HG02943 (cell line): ENCODE measurements at regions not wholly inside any gene's neighbourhood (a gene's known extent, or its start where the extent isn't known, plus 50 kb on each side); places are given as distances from the start of the nearest gene placed in this dataset.

ENCODE experiments used
- ATAC-seq: cut with Tn5 transposase; IDR thresholded peaks from one replicate; pipeline ENCODE4 v1.9.1; 2021; ENCODE audit warnings: mild to moderate bottlenecking, low read depth, moderate library complexity; ENCODE audit not compliant: unreplicated experiment

DNA sequence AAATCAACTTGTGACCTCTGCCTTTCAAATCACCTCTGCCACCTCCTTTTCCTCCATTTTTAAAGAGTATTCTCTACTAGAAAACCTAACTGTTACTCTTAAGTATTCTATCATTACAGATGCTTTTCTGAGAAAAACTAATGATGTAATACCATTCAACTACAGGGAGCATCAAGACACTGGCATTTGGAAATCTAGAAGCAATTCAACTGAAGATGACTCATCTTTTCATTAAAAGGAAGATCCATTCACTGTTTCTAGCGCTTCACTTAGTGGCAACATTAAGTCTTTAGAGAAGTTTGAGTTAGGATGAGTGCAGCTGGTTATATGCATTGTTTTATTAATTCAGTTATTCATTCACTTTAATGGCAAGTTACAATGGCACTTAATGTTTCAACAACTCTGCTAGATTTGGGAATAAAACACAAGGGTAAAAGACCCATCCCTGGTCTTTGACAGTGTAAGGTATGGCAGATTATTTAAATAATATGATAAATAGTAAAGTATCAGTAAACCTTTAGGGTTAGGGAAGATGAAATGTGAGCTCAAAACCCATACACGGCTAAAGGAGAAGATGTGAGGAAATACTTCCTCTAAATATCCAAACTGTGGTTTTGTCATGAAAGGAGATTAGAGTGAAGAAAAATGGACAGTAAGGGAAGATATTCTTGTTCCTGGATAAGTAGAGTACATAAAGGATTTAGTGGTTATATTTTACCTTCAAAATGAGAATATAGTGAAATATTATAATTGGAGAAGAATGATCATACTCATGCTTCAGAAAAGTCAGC, 61.7 kb downstream of the KCNJ2 start:
- ATAC-seq = no peak

DNA sequence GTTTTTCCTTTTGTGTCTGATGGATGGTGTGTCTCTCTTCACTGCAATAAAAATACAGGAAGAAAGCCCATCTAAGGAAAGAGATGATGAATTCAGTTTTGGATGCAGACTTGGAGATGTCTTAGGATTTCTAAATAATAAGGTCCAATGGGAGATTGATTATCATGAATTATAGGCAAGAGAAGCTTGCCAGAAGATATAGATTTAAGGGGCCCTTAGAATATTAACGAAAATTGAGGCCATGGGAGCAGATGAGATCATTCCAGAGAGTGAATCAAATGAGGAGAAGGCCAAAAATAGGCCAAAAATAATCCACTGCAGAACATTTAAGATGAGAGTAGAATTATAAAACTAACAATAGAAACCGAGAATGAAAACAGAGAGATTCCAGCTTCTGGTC, 63.1 kb downstream of the KCNJ2 start:
- no peak for ATAC-seq

DNA sequence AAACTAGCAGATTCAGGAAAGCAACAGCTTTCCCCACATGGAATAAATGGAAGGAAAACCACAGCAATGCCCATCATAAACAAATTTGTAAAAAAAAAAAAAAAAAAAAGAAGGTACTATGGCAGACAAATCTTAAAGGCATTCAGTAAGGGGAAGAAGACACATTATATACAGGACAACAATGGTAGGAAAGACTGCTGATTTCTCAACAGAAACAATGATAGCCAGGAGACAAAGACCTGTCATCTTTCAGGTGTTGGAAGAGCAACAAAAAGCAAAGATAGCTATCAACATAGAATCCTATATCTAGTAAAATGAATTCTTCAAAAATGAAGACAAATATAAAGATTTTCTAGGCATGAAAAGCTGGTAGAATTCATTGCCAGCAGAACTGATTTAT, 65.9 kb downstream of the KCNJ2 start:
- no peak for ATAC-seq

DNA sequence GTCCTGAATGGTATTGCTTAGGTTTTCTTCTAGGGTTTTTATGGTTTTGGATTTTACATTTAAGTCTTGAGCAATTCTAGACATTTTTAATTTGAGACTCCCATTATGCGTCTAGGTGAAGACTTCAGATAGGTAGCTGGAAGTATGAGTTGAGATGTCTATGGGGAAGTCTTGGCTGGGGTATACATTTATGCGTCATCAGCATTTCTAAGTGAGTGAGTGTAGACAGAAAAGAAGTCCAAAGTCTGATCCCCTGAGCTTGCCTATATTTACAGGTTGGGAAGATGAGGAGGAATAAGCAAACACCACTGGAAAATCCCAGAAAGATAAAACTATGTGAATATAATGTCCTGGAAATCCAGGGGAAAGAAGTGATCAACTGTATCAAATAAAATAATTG, 68.9 kb downstream of the KCNJ2 start:
- no peak for ATAC-seq

DNA sequence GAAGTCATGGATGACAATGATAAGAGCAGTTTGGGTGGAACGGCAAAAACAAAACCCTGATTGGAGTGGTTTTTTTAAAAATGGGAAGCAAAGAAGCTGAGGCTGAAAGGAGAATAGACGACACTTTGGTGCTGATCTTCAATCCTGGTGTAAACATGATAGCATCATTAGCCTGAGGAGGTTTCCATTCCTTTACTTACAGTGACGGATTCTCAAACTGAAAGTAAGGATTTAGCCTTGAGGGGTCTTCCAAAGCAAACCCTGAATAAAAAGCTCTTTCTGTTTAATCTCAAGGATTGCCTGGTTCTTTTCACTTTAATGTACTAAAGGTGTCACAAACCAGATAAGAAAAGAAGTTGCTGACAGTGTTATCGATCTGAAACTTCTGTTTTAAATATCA, 69.3 kb downstream of the KCNJ2 start:
- no peak for ATAC-seq

DNA sequence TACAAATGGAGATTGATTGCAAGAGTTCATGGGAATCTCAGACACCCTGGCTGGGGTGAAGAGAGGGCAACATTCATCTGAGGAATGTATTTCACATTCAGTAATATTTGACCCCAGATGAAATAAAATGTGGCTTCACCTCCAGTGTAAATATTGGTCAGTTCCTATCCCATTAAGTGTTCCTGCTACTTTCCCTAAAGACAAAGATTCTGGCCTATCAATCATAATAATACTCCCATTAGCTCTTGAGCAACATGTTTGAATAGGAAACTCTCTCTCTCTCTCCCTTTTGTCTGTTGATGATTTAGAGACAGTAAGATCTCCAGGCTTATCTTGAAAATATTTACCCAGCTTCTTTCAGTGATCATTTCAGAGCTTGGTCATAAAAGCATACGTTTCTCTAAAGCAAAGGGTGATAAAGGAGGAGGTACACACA, 70.1 kb downstream of the KCNJ2 start:
- ATAC-seq = no peak

DNA sequence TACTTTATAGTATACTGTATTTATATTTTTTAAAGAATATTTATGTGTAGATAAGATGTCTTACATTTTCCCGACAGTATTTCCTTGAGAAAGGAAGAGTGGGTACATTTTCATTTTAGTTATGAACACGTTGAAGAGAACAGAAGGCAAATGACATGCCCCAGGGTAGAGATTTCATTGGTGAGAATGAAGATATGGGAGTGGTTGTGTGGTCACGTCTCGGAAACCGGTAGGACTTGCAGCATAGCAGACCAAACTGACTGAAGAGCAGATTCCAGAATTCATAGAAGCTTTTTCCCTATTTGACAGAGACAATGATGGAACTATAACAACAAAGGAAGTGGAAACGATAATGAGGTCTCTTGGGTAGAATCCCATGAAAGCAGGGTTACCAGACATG, 71.7 kb downstream of the KCNJ2 start:
- no peak for ATAC-seq

DNA sequence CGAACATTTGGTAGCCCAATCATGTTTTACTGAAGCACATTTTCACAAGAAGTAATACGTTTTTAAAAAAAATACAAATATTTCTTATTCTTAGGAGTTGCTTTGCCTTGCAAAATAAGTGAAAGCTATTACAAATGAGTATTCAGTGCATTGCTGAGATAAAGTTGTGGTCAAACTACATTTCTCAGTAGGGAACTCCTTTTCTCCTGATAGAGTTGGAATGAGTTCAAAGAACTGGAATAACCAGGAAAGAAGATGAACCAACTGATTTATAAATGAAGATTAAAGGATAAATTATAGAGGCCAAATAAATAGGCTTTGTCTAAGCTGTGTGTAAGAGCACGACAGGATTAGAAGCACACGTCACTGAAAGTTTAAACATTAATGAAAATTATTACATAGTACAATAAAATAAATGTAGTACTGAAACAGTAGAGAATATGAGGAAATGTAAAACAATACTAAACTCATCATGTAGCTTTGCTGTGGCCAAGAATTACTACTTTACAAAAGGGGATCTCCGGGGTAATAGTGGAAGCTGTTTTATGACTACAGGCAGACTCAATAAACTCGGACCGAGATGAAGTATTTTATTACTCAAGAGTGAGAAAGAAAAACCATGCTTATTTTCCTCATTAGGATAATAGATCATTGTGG, 73.6 kb downstream of the KCNJ2 start:
- ATAC-seq = no peak

DNA sequence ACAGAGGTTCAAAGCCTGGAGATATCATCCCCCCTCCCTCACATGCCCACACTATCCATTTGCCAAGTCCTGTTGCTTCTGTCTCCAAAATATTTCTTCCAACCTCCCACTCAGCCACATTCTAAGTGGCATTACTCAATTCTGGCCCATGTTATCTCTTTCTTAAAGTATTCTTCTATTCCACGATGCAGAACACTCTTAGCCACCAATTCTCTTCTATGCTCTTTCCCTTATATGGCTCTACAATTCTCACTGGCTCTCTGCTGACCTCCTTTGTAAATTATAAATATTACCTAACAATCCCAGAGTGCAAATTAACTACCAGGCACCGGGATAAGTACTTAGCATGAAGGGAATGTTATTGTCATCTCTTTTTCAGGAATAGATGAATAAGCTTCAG, 82.4 kb downstream of the KCNJ2 start:
- no peak for ATAC-seq

DNA sequence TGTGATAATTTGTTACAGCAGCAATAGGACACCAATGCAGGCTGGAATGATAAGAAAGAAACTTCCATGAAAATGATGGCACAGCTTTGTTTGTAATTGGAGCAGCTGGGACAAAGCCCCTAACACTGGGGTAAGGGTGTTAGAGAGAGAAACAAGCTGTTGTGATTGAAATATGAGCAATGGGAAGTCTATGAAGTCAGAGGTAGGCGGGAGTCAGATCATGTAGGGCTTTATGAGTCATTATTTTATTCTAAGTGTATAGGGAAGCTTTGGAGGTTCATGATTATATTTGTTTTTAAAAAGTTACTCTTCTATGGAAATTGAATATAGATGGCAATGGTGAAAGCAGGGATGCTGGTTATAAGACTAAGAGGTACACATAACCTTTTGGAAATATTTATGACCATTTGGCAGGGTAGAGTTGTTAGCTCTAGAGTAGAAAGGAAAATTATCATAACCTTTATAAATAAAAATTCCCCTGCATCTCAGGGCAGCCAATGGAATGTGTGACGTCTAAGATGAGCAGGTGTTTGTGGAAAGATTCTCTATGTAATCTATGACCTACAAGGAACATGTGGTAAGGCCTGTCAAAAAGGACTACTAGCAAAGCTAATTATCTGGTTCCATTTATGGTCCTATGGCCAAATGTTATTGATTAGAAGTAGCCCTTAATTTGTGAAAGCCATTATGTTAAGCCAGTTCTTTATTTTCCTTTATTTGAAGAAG, 85.6 kb downstream of the KCNJ2 start:
- ATAC-seq = no peak

DNA sequence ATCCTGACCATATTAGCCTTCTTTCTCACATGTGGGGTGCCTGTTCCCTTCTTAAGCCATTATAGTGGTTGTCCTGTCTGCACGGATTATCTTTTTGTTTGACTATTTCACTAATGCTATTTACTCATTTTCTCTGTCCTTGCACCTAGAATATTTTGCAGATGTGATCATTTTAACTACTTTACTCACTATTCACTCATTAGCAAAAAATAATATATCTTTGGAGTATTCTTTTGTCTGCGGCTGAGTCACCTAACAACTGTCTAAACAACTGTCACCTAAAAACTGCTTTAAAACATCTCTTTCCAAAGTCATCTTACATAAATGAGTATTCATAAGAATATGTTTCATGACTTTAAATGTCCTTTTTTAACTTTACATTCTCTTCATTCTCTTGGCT, 87.4 kb downstream of the KCNJ2 start:
- no peak for ATAC-seq

DNA sequence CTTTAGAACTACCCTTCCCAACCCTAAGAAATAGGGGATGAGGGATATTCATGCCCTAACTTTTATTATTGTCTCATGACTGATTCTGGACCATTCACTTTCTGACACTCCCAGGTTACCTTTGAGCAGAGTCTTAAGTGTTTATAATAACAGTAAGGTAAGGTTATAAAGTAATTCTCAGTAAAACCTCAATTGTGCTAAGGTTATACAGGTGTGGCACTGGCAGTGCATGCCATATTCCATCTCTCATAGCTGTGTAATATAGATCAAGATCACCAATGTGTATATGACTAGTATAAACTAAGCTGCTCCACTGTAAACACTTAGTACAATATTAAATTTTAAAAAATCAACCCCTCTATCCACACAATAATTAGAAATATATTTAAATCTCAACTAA, 89.1 kb downstream of the KCNJ2 start:
- no peak for ATAC-seq

DNA sequence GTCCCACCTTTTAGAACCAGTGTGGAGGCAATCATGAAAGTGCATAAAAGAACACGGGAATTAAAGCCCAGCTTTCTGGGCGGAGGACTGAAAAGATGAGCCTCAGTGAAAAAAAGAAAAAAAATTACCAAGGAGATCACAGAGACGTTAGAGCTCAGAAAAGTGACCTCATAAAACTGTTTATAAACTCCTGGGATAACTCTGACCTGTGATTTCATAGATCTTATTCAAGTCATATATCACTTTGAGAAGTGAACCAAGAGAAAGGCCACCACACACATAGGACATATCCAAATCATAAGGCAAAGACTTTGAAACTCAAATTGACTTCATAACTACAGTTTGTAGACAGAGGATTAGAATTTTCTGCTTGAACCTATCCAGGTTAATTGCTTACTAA, 90.1 kb downstream of the KCNJ2 start:
- no peak for ATAC-seq

DNA sequence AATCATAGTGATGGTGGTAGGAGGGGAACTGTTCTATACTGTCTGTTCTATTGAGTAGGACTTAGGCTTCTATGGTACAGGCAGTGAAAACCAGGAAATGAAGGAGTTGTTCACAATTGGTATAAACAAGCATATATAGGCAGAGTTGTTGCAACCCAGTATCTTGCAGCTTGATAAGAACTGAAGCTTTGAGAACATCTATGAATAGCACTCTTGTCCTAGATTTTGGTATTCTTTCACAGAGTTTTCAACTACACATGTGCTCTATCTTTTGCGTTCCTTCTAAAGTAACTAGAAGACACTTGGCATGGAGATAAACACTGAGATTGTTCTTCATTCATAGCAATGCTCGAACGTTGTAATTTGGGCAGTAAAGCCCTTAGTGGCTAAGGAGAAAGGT, 91.8 kb downstream of the KCNJ2 start:
- no peak for ATAC-seq

DNA sequence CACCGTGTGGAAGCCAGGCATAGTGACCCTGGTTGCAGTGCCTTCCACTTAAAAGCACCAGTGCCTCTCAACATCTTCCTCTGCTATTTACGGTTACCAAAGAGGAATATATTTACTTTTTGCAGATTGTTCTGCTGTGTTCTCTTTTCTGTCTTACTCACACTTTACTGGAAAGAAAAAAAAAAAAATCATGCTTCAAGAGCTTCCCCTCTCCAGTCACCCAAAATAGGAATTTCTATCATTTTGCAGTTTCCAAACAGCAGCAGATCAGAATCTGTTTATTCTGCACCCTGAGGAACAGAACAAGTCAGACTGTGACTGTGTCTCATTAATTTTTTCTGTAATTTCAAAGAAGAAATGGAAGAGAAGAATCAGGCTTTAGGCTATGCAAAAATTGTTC, 96.1 kb downstream of the KCNJ2 start:
- no peak for ATAC-seq

DNA sequence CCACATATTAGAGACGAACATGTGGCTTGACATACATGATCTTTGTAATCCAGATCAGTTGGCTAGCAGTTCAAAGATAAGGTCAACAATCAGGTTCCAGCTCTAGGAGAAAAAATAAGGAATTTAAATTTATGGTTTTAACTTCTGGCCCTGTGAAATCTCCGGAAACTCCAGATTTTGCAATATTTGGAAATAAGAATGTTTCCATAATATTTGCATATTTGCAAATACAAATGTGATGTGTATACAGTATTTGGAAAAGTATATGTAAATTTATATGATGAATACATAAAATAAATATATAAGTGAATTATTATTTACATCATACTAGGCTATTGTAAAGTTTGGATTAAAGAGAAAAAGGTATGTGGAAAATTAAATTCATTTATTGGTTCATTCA, 97.1 kb downstream of the KCNJ2 start:
- ATAC-seq = no peak

DNA sequence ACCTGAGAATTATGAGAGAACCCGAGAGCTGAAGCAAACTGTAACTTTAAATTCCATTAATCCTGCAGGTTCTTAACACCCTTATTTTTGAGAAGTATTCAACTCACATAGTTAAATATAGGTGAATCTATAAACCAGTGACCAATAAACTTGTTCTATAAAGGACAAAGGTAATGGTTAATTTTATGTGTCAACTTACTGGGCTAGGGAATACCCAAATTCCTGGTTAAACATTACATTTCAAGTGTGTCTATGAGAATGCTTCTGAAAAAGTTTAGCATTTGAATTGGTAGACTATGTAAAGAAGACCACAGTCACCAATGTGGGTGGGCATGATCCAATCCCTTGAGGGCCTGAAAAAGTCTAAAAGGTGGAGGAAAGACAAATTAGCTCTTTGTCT, 99.1 kb downstream of the KCNJ2 start:
- ATAC-seq = no peak

DNA sequence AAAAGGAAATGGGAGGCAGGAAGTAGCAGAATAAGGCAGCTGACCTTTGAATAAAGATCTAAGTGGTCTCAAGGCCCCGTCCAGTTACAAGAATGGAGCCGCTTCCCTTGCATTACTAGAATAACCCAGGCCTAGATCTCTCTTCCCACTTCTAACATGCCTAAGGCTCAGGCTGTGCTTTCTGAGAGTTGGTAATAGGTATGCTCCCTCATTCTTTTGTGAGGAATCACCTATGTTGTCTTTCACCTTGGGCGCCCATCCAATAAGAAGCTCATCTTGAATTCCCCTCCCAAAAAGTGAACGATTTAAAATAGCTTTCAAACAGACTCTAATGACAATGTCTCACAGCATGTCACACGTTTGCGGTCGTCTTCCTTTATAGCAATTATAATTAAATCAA, 101.2 kb downstream of the KCNJ2 start:
- no peak for ATAC-seq

DNA sequence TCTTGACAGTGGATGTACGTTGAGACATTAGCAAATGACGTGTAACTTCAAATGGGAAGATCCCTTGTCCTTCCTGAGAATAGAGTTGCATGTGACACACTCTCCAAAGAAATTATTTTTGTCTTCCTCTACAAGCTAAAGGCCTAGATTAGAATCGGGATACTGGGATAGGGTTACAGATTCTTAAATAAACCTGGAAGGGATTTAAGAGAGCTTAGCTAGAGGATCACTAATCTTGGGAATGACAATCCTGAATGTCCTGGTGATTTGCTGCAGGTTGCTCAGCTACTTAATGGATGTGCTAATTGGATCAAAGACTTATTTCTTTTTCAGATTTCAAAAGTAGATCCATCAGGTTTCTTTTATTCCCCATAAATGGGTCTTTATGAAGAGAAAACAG, 101.9 kb downstream of the KCNJ2 start:
- ATAC-seq = no peak

DNA sequence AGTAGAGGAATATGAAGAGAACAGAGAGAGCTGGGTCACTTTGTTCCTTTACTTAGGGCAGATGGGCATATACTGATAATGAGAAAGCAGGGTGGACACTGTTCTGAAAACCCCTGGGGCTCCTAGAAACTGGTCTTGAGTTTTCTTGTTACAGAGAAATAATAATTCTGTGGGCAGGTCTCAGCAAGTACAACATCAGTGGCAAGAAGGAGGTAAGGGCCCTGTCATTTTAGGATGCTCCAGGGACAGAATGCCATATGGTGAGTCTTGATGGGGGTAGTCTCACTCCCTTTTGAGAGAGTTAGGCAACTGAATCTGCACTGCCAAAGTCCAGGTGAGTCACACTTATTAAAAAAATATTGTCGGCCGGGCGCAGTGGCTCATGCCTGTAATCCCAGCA, 102.3 kb downstream of the KCNJ2 start:
- ATAC-seq = no peak

DNA sequence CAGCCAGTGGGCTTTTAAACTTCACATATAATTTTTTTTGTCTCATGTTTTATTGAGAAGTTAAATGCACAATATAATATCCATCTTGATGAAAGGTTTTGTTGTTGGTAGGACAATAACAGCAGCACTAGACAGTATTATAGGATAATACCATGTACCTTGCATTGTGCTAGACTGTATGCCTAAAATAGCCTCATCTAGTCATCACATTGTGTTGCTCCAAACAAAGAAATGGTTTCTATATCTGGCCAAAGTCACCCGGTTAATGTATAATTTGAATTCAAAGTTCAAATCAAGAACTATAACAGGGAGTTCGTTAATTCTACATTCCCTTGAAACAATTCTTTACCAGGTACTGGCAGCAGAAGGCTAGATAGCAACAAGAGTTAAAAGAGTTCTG, 104.9 kb downstream of the KCNJ2 start:
- ATAC-seq = no peak

DNA sequence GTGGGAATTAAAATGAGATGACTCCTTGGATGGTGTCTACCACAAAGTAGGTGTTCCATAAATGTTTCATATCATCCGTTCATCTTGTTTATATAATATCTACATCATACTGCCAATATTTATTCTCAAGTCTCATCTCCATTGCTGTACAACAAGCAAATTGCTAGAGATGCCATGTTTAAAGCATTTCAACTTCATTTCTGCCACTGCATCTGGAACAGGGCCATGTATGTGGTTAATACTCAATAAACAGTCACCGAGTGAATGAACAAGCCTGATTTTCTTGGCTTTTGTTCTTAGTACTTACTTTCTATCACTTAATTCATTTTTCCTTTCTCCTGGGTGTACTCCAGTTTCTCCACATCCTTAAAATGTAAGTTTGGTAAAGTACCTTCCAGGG, 107.6 kb downstream of the KCNJ2 start:
- no peak for ATAC-seq
